OCI-M2 (cell line): ENCODE measurements at regions not wholly inside any gene's neighbourhood (a gene's known extent, or its start where the extent isn't known, plus 50 kb on each side); places are given as distances from the start of the nearest gene placed in this dataset.

Experiments used
- DNase-seq: peaks from one replicate; lab custom pipeline; 2025; ENCODE audit not compliant: unreplicated experiment; lab: John Stamatoyannopoulos, UW

- no peak for DNase-seq
Observed at GRCh38 chr18:60445341-60445740, 72.8 kb upstream of the MC4R start.

DNA sequence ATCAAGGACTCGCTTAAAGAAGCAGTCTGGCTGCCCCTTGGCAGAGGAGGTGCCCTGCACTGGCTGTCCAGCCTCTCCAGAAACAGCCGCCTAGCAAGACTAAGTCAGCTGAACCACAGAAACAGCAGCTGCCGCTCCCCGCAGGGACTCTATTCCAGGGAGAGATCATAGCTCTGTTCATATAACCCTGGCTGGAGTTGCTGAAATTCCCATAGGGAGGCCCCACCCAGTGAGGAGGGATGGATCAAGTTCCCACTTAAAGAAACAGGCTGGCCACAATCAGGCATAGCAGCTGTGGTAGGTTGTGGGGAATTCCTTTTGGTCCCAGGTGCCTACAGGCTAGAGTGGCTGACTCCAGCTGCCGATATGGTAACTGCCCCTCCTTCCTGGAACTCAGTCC lies 74.2 kb upstream of the MC4R start:
- DNase-seq = no peak

DNA sequence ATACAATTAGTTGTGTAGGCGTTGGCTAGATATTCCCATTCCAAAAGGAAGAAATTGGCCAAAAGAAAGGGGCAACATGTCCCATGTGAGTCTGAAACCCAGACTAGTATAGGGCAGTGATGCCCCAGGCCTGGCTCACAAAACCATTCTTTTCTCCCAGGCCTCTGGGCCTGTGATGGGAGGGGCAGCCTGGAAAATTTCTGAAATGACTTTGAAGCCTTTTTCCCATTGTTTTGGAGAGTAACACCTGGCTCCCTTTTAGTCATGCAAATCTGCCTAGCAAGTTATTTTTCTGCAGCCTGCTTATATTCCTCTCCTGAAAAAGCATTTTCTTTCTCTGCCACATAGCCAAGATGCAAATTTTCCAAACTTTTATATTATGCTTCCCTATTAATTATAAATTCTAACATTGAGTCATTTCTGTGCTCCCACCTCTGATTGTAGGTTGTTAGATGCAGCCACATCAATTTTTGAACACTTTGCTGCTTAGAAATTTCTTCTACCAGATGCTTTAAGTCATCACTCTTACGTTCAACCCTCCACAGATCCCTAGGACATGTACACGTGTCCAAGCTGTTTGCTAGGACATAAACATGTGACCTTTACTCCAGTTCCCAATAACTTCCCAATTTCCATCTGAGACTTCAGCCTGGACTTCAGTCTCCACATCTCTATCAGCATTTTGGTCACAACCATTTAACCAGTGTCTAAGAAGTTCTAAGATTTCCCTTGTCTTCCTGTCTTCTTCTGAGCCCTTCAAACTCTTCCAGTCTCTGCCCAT lies 76.1 kb upstream of the MC4R start:
- DNase-seq = no peak

- no peak for DNase-seq
Observed at GRCh38 chr18:60452421-60452820, 79.8 kb upstream of the MC4R start.

DNA sequence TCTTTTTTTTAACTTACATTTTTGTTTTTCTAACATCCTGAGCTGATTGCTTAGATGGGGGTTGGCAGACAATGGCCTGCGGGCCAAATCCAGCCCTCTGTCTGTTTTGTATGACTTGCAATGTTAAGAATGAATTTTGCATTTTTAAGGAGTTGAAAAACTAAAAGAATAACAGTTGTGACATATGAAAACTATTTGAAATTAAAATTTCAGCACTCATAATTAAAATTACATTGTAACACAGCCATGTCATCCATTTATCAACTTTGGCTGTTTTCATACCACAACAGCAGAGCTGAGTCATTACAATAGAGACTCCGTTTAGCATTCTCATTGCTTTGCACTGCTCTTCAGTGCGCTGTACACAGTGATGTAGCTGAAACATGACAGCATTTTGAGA lies 94.1 kb upstream of the MC4R start:
- no peak for DNase-seq

GRCh38 chr18:60469387-60470100 lies 97.0 kb upstream of the MC4R start:
- no peak for DNase-seq

DNA sequence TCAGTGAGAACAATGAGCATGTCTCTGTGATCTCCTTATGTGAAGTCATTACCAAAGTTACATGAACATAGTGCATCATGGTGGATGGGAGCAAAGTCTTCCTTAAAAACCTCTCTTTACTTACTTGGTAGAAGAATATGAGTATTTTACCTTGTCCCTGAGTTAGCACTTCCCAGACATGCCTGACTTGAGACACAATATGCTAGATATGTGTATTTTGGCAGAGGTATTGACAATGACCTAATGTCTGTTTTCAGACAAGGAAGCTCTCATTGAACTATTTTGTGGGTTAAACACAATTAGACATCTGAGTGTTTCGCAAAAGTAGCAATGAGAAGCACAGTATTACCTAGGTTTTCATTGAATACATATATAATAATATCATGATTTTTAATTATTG lies 99.1 kb upstream of the MC4R start:
- no peak for DNase-seq

GRCh38 chr18:60485201-60485600 lies 112.6 kb upstream of the MC4R start:
- no peak for DNase-seq

- no peak for DNase-seq
Observed at GRCh38 chr18:60493066-60493465, 120.5 kb upstream of the MC4R start.

DNA sequence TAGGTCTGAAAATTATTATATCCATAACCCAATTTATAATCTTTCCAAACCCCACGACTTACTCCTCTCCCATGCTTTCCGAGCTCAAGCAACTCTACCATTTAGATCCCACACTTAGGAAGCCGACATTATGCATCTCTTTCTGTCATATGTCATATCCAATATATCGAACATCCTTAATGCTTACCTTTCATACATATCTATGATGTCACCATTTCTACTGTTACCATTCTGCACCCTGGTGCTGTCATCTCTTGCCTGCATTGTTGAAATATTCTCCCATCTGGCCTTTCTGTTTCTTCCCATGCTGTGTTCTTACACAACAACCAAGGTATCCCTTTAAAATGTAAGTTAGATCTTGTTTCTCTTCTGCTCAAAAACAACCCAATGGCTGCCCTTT lies 127.1 kb upstream of the MC4R start:
- DNase-seq = no peak

- no peak for DNase-seq
Observed at GRCh38 chr18:60500960-60501359, 128.4 kb upstream of the MC4R start.

DNA sequence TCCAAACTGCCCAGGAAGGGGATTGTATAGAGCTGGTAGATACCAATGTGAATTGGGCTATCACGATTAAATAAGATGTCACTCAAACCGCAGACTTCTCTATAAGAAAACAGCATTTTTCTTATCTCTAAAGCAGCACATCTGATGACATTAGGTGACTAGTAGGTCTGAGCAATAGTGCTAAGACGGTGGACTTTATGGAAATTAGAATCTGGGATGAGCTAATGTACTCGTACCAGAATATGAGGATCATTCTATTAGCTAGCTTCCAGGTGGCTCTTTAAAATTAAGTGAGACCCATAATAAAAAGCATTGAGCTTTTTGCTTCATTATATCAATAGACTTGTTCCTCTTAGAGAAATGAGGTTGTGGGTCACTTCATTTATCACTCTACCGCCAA lies 130.0 kb upstream of the MC4R start:
- no peak for DNase-seq

GRCh38 chr18:60503199-60503598 lies 130.6 kb upstream of the MC4R start:
- no peak for DNase-seq

GRCh38 chr18:60506190-60506589 lies 133.6 kb upstream of the MC4R start:
- DNase-seq = no peak

DNA sequence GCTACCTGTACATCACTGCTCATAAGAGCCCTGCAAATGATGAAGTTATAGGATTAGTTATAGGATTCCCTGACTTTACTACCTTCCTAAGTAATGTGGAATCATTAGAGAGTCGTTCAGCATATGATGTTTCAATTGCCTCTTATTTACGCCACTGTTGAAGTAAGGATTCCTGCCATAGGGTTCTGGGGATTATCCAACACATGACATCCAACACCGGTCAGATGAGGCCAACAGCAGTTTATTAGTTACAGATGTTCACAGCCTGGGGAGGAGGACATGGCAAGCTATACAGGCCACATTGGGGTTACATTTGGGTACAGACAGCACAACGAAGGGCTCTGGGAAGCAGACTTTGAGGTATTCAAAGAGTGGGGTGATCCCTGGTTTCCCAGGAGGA lies 134.1 kb upstream of the MC4R start:
- DNase-seq = no peak

DNA sequence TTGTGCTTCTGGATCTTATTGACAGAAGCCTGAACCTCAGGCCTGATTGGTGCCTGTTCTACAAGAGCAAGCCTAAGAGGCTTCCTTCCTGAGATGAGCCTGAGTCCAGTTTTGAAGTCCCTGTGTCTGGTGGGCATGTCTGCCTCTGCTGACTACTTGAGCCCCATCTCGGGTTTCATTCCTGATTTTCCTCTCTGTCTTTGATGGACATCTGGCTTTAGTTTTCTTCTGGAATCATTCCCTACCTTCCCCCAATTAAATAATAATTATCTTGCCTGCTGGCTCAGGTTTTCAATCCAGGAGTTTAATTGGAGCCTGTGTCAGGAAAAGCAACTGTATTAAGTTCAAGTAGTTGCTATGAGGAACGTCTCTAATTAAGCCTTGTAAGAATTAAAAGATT lies 135.5 kb upstream of the MC4R start:
- DNase-seq = no peak

DNA sequence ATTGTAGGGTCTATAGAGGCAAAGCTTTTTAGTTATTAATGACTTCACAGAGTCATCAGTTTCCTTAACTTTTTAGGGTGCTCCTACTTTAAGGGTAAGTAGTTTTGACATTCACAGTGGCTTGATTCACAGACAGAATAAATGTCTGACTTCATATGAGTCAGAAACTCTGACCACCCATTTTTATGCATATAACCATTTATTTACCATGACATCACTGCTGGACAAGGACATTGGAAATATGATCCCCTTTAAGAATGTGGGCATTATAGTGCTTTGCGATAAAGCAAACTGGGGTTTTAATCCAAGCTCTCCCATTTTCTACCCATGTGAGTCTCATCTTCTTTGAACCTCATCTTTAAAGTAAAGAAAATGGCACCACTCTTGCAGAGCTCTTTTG lies 162.0 kb upstream of the MC4R start:
- no peak for DNase-seq

DNA sequence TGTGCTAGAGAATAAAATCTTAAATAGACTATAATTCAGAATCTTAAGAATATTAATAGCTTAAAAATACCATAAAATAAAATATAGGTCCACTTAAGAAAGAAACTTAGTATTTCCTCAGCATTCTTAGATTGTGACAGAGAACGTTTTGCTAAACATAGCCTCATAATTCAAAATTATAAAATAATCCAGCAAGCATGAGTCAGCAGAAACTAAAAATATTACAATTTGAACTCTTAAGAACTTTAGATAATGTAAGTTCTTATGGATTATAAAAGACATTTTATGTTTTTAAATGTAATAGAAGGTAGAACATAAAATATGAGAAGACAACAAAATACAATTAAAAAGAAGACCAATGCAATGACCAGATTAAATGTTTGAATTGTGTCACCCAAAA lies 164.5 kb upstream of the MC4R start:
- no peak for DNase-seq

DNA sequence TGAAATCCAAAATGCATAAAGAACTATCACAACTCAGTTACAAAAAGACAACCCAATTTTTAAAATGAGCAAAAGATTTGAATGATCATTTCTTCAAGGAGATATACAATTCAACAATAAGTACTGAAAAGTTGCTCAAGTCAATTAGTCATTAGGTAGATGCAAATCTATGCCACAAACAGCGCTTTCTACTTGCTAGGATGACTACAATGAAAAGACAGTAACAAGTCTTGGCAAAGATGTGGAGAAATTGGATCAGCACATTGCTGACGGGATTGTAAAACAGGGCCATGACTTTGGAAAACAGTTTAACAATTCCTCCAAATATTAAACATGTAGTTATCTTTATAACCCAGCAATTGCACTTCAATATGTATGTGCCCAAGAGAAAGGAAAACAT lies 166.3 kb upstream of the MC4R start:
- DNase-seq = no peak

DNA sequence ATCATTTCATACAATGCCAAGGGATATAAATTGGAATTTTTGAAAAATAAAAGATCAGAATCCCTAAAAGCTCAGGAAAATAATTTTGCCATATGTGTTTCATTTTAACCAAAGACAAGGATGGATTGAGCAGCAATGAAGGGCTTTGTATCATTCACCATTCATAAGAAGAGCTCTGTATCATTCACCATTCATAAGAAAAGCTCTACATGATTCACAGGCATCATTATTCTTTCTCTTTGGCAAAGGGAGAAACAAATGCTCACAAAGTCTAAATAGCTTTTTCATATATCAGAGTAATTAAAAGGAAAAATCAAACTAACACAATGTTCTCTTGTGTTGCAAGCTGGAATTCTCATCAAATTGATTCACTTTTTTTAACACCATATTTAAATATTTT lies 169.1 kb upstream of the MC4R start:
- DNase-seq = no peak

DNA sequence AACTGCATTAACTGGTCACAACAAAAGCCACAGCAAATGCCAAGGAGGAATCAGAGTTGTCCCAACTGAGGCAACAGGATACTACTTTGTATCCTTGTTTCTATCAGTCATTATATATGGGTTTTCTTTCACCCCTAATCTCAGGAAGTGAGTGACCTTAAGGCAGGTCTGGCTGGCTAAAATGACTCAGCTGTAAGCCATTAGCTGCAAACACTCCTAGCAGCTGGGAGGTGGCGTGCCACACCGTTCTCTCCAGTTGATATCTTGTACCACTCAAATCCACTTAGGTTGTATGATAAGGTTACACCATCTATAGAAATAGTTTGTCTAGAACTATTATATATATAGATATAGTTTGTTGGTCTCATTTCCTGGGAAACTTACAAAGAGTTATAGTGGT lies 171.1 kb upstream of the MC4R start:
- no peak for DNase-seq

DNA sequence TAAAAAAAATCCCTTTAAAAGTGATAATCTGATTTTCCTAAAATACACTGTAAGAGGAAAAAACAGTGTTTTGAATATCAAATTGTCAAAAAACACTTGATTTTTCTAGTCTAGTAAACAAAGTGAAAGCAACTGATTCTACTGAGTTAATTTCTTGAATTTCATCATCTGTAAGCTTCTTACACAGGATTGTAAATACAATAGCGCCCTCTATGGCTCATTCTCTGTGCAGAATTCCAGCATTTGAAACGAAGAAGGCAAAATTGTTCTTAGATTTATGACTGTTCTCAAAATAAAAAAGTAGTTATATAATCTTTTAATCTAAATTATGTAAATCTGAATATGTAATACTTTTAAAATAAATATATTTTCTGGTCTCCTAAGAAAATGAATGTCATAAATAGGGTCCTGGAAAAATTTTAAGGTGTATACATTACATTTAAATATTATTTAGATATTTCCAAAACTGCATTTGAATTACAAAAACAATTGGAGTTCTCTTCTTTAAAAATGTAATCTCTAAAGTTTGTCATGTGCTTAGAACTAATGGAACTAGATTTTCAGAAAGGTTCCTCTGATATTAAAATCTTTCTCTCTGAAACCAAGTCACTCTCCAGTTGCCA lies 176.9 kb upstream of the MC4R start:
- no peak for DNase-seq
